ENCODE measurements at regions not wholly inside any gene's neighbourhood (a gene's known extent, or its start where the extent isn't known, plus 50 kb on each side); places are given as distances from the start of the nearest gene placed in this dataset.

DNA sequence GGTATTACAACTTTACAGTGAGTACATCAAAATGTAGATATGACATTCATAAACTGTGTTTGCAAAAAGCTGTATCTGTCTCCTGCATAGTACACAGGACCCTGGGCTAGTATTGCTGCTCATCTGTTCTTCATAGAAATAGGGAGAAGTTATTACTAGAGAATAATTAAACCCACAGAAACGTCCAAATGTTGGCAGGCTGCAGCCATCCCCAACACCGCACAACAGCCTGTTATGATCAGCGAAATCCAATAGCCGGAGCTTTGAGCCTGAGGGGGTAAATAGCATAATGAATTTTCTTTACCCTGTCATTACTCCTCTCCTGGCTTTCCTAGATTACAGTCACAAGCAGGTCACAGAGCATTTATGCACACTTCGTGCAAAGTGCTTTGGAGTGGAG, 178.0 kb downstream of the DACT1 start:
- no peak for TF ChIP-seq POLR2AphosphoS5 (IDR thresholded peaks at IDR 0.05)
- TF ChIP-seq, protein P1, sequence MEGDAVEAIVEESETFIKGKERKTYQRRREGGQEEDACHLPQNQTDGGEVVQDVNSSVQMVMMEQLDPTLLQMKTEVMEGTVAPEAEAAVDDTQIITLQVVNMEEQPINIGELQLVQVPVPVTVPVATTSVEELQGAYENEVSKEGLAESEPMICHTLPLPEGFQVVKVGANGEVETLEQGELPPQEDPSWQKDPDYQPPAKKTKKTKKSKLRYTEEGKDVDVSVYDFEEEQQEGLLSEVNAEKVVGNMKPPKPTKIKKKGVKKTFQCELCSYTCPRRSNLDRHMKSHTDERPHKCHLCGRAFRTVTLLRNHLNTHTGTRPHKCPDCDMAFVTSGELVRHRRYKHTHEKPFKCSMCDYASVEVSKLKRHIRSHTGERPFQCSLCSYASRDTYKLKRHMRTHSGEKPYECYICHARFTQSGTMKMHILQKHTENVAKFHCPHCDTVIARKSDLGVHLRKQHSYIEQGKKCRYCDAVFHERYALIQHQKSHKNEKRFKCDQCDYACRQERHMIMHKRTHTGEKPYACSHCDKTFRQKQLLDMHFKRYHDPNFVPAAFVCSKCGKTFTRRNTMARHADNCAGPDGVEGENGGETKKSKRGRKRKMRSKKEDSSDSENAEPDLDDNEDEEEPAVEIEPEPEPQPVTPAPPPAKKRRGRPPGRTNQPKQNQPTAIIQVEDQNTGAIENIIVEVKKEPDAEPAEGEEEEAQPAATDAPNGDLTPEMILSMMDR (IDR thresholded peaks at IDR 0.05): no peak
- no peak for TF ChIP-seq POLR2A (IDR thresholded peaks at IDR 0.05)

All from prostate gland (tissue), 2 donors.